ENCODE measurements at regions not wholly inside any gene's neighbourhood (a gene's known extent, or its start where the extent isn't known, plus 50 kb on each side); places are given as distances from the start of the nearest gene placed in this dataset.

- TF ChIP-seq POLR2A (IDR thresholded peaks at IDR 0.05) (no peak), CTCF (IDR thresholded peaks at IDR 0.05) (no peak), POLR2AphosphoS5 (IDR thresholded peaks at IDR 0.05) (peak; percentile 36 to 72 (median 60))
Observed at GRCh38 chr14:30223385-30223785, 295.7 kb upstream of the PRKD1 start.

Data from breast epithelium (tissue), 3 donors.